A673 (cell line): ENCODE measurements at regions not wholly inside any gene's neighbourhood (a gene's known extent, or its start where the extent isn't known, plus 50 kb on each side); places are given as distances from the start of the nearest gene placed in this dataset.

Experiments used
- BruUV-seq: library from RNA; stranded (reverse); fragments of 400-500 nt; replicated peaks from 2 replicates; lab custom pipeline; 2021; lab: Mats Ljungman, UMichigan
- CTCF ChIA-PET: fragments of 300-600 bp; sonication (Branson Sonifier 250); formaldehyde crosslinking; loops from one replicate; lab custom pipeline; 2022; ENCODE audit warnings: antibody characterized with exemption; lab: Charles Lee
- POLR2A ChIA-PET: fragments of 300-600 bp; sonication (Branson Sonifier 250); formaldehyde crosslinking; loops from one replicate; lab custom pipeline; 2022; ENCODE audit warnings: antibody characterized with exemption; ENCODE audit not compliant: low non-redundant PET; lab: Charles Lee
- DNase-seq: peaks from one replicate; pipeline ENCODE4 v3.0.0-alpha.2; 2015; ENCODE audit warnings: low spot score
- H3K27ac ChIP-seq: fragments of 200-600 bp; sonication (generic); 2 replicates; pipeline ENCODE4 v1.5.1; 2016; ENCODE audit warnings: mixed run types, low read depth, mild to moderate bottlenecking, mixed read lengths, antibody characterized with exemption, low read length; ENCODE audit not compliant: poor library complexity, severe bottlenecking
- H3K27me3 ChIP-seq: fragments of 200-600 bp; sonication (generic); replicated peaks from 2 replicates; pipeline ENCODE4 v1.6.1; 2017; ENCODE audit warnings: mixed run types, low read depth, mild to moderate bottlenecking, mixed read lengths, antibody characterized with exemption, low read length; ENCODE audit not compliant: insufficient read depth, poor library complexity
- H3K36me3 ChIP-seq: fragments of 200-600 bp; sonication (generic); 2 replicates; pipeline ENCODE4 v1.6.1; 2016; ENCODE audit warnings: mixed run types, mild to moderate bottlenecking, mixed read lengths, antibody characterized with exemption, low read length; ENCODE audit not compliant: insufficient read depth, poor library complexity, severe bottlenecking
- H3K4me1 ChIP-seq: fragments of 200-600 bp; sonication (generic); 2 replicates; pipeline ENCODE4 v1.6.1; 2017; ENCODE audit warnings: mixed run types, mild to moderate bottlenecking, mixed read lengths, antibody characterized with exemption, low read length; ENCODE audit not compliant: insufficient read depth, poor library complexity, severe bottlenecking
- H3K4me3 ChIP-seq: fragments of 200-600 bp; sonication (generic); 2 replicates; pipeline ENCODE4 v1.5.1; 2016; ENCODE audit warnings: low read depth, mixed run types, mild to moderate bottlenecking, mixed read lengths, low read length; ENCODE audit not compliant: poor library complexity, severe bottlenecking
- H3K9me3 ChIP-seq: fragments of 200-600 bp; sonication (generic); 2 replicates; pipeline ENCODE4 v1.6.1; 2016; ENCODE audit warnings: mixed run types, low read depth, mild to moderate bottlenecking, mixed read lengths, antibody characterized with exemption, low read length; ENCODE audit not compliant: poor library complexity, severe bottlenecking
- CTCF ChIP-seq: fragments of 300-800, 200-600 bp; sonication (generic); conservative IDR thresholded peaks from 2 replicates; pipeline ENCODE4 v1.5.1; 2017; ENCODE audit warnings: low read depth, mild to moderate bottlenecking, antibody characterized with exemption, low read length, moderate library complexity, mixed read lengths
- EZH2 ChIP-seq: fragments of 200-600 bp; sonication (generic); IDR thresholded peaks from 2 replicates; pipeline ENCODE4 v1.6.1; 2017; ENCODE audit warnings: borderline replicate concordance, low read depth, mild to moderate bottlenecking, mixed read lengths, antibody characterized with exemption, low read length; ENCODE audit not compliant: poor library complexity, severe bottlenecking
- intact Hi-C: fragments of 100-400 bp; cut with micrococcal nuclease; formaldehyde crosslinking; loops from one replicate; pipeline ENCODE4 v1.10.0; 2022; ENCODE audit not compliant: unreplicated experiment

- CTCF ChIA-PET = no interaction called here
- no peak overlapping the region for H3K27ac ChIP-seq
- no peak for DNase-seq
- no peaks in the 10 kb centered on the region for H3K27me3 ChIP-seq
- intact Hi-C loops = no loop called here
- H3K4me1 ChIP-seq = no peaks in the 10 kb centered on the region
- H3K36me3 ChIP-seq = no peaks in the 10 kb centered on the region
- no peaks in the 10 kb centered on the region for H3K9me3 ChIP-seq
- H3K4me3 ChIP-seq = no peak overlapping the region
- POLR2A ChIA-PET = no interaction called here
- BruUV-seq = no TSS peak
- TF ChIP-seq EZH2 (no peak), CTCF (no peak)
Observed at GRCh38 chr3:81249540-81250029, 511.9 kb downstream of the GBE1 start.

GRCh38 chr3:81245501-81245900, 515.9 kb downstream of the GBE1 start:
- DNase-seq = no peak
- TF ChIP-seq CTCF (no peak), EZH2 (no peak)
- Histone ChIP-seq H3K36me3 (no peaks in the 10 kb centered on the region), H3K9me3 (no peaks in the 10 kb centered on the region), H3K4me1 (no peaks in the 10 kb centered on the region), H3K27ac (no peak overlapping the region), H3K27me3 (no peaks in the 10 kb centered on the region), H3K4me3 (no peak overlapping the region)
- POLR2A ChIA-PET = no interaction called here
- BruUV-seq = no TSS peak
- intact Hi-C loops = no loop called here
- CTCF ChIA-PET = no interaction called here

GRCh38 chr3:81245043-81245442, 516.4 kb downstream of the GBE1 start:
- no TSS peak for BruUV-seq
- H3K9me3 ChIP-seq = no peaks in the 10 kb centered on the region
- H3K27me3 ChIP-seq = no peaks in the 10 kb centered on the region
- no peak for TF ChIP-seq CTCF
- TF ChIP-seq EZH2 = no peak
- intact Hi-C loops = no loop called here
- no peak overlapping the region for H3K27ac ChIP-seq
- no peaks in the 10 kb centered on the region for H3K36me3 ChIP-seq
- no peaks in the 10 kb centered on the region for H3K4me1 ChIP-seq
- ChIA-PET POLR2A (no interaction called here), CTCF (no interaction called here)
- no peak for DNase-seq
- H3K4me3 ChIP-seq = no peak overlapping the region
